Esophagus muscularis mucosa (tissue), 3 donors: ENCODE measurements at regions not wholly inside any gene's neighbourhood (a gene's known extent, or its start where the extent isn't known, plus 50 kb on each side); places are given as distances from the start of the nearest gene placed in this dataset.

Source experiments
- CTCF ChIP-seq, 3 experiments: fragments of 200-600 bp in 2 of 3; fragments of 450-650 bp in 1 of 3; sonication (generic) in 2 of 3; IDR thresholded peaks; one replicate each; pipeline ENCODE4 v1.5.1; 2017 to 2019; ENCODE audit warnings: antibody characterized with exemption in 3 of 3, mild to moderate bottlenecking in 2 of 3, moderate library complexity in 1 of 3
- POLR2A ChIP-seq: fragments of 450-650 bp; IDR thresholded peaks from one replicate; pipeline ENCODE4 v1.6.1; 2017; ENCODE audit warnings: antibody characterized with exemption, moderate library complexity, mild to moderate bottlenecking, low read depth

GRCh38 chr10:21145751-21146435 is 248.8 kb upstream of the NEBL start:
- TF ChIP-seq CTCF (IDR thresholded peaks at IDR 0.05): no peak
- no peak for TF ChIP-seq POLR2A
